ENCODE measurements at regions not wholly inside any gene's neighbourhood (a gene's known extent, or its start where the extent isn't known, plus 50 kb on each side); places are given as distances from the start of the nearest gene placed in this dataset.

DNA sequence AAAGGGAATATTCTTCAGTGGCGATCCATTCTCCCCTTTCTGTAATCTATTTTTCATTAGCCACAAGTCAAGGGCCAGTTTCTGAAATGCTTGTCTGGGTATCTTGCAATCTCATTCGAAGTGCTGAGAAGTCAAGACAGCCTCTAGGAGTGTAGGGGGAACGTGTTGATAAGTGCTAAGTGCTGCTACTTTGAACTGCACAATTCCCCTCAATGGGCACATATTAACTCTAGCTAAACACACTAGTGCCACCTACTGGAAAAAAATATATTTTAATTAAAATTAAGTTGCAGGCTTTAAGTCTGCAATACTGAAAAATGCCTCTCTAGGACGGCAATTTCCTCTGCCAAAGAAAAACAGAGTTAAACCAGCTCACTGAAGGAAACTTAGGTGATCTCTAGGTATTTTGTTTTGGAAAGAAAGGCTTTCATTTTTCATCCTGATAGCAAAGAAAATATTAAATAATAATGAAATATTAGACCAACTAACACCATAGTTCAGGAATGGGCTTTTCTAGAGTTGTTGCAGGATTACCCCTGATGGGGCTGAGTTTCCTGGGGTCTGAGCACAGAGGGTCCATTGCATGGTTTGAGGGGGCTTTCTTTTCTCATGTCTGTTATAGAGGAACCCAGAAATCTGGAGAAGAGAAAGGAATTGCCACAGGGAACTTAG is 181.9 kb upstream of the KBTBD8 start:
- TF ChIP-seq, protein P1, sequence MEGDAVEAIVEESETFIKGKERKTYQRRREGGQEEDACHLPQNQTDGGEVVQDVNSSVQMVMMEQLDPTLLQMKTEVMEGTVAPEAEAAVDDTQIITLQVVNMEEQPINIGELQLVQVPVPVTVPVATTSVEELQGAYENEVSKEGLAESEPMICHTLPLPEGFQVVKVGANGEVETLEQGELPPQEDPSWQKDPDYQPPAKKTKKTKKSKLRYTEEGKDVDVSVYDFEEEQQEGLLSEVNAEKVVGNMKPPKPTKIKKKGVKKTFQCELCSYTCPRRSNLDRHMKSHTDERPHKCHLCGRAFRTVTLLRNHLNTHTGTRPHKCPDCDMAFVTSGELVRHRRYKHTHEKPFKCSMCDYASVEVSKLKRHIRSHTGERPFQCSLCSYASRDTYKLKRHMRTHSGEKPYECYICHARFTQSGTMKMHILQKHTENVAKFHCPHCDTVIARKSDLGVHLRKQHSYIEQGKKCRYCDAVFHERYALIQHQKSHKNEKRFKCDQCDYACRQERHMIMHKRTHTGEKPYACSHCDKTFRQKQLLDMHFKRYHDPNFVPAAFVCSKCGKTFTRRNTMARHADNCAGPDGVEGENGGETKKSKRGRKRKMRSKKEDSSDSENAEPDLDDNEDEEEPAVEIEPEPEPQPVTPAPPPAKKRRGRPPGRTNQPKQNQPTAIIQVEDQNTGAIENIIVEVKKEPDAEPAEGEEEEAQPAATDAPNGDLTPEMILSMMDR (IDR thresholded peaks at IDR 0.05) = peak; percentile 76
- TF ChIP-seq ZFX (IDR thresholded peaks at IDR 0.05; ENCODE audit: borderline replicate concordance) = no peak
